Hematopoietic multipotent progenitor cell (in vitro differentiated cells): ENCODE measurements at regions not wholly inside any gene's neighbourhood (a gene's known extent, or its start where the extent isn't known, plus 50 kb on each side); places are given as distances from the start of the nearest gene placed in this dataset.
"Not testable (repeated sequence)": the region's sequence is repeated elsewhere in the genome, so short reads cannot be mapped to it uniquely, and the experiment has no call there.

Source experiments
- DNase-seq, 3 donors: peaks; one replicate each; pipeline ENCODE4 v3.0.0-alpha.2; 2011 to 2015; ENCODE audit warnings: low read depth in 2 of 3, low spot score in 2 of 3

GRCh38 chr9:65566018-65566417 lies 109.7 kb upstream of the ZNG1E start:
- DNase-seq, result not testable (repeated sequence)

GRCh38 chr9:65519018-65519417 lies 156.7 kb upstream of the ZNG1E start:
- not testable (repeated sequence) for DNase-seq

- not testable (repeated sequence) for DNase-seq
These were observed 161.3 kb upstream of the ZNG1E start for GRCh38 chr9:65514465-65514864.

DNA sequence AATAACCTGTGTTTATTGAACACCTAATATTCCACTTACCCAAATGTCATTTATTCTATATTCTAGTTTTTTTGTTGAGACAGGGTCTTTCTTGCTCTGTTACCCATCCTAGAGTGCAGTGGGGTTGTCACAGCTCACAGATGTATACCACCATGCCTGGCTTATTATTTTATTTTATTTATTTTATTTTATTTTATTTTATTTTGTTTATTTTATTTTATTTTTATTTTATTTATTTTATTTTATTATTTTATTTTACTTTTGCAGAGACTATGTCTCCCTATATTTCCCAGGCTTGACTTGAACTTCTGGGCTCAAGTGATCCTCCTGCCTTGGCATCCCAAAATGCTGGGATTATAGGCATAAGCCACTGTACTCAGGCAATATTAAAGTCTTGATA lies 167.8 kb upstream of the ZNG1E start:
- DNase-seq, result not testable (repeated sequence)

DNA sequence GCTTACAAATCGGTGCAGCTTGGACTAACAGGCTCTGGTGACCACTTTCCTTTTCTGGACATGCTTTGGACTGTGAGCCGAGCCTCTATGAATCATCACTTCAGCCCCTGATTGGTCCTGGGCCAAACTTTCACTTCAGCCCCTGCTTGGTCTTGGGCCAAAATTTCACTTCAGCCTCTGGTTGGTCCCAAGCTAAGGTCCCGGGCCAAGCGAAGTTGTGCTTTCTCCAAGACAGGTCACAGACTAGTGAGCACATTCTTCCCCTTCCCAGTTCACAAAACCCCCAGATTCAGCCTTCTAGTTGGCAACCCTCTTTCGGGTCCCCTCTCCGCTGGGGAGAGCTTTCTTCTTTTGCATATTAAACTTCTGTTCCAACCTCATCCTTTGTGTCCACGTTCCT lies 171.0 kb upstream of the ZNG1E start:
- DNase-seq, result not testable (repeated sequence)

DNA sequence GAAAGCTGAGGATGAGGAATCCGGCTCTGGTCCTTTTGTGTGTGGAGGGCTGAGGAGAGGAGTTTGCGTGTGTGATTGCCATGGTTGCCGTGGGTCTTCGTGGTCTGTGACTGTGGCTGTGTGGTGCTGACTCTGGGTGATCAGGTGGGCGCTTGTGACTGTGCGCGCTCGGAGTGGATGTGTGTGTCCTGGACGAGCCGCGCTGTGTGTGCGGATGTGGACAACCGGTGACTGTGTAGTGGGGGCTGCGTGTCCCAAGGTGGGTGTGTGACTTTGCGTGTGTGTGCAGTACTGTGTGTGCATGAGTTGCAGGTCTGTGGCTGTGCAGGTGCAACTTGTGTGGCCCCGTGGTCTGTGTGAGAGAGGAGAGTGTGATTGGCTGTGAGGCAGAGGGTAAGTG lies 172.0 kb upstream of the ZNG1E start:
- DNase-seq, result not testable (repeated sequence)

DNA sequence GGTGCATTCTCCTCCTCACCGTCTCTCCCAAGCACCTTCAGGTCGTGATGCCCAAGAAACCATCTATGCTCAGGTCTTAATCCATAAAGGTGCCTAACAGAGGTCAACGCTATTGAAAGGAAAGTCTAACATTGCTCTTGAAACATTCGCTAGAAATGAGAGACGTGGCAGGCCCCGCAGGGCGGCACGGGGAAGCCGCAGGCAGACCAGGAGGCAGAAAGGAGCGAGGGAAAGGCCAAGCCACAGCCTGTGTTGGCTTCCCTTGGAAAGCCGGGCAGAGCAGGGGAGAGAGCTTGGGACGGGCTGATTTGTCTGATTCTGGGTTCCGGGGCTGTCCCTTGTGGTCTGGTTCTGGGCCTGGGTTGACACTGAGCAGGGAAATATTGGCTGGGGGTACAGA lies 192.8 kb upstream of the ZNG1E start:
- DNase-seq, result not testable (repeated sequence)

GRCh38 chr9:65481291-65481690 lies 194.4 kb upstream of the ZNG1E start:
- not testable (repeated sequence) for DNase-seq

DNA sequence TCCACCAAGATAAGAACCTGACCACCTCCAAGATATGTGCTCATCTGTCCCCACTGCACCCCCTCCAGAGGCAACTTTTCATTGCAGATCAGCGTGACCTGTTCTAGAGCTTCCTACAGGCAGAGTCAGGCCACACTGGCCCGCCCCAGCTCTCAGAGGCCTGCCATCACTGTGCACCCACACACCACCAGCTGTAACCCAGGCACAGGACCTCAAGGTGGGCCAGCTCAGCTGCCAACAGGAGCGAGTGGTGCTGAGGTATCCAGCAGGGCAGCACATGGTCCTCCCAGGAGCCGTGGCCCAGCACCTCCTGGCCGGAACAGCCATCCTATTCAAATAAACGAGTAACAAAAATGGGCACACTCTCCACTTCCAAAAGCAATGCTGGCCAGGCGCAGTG lies 189.9 kb upstream of the FOXD4L5 start:
- DNase-seq, result not testable (repeated sequence)

- DNase-seq, result not testable (repeated sequence)
These were observed 188.2 kb upstream of the FOXD4L5 start for GRCh38 chr9:65473059-65473822.

DNA sequence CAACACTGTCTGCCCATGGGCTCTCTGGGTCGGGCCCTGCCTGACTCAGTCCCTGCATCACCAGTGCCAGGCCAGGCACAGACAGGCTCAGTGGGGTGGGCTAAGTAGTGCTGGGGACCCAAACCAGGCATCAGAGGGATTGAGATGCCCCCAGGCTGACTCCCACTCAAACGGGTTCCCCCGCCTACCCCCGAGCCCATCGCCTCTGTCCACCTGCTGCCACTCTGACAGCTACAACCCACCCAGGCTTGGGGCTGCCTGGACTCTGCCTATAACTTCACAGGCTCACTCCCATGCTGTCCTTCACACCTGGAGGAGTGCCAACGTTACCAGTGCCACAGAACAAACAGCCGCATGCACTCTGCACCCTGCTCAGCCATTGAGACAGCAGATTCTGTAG lies 186.1 kb upstream of the FOXD4L5 start:
- not testable (repeated sequence) for DNase-seq

- DNase-seq, result not testable (repeated sequence)
These were observed 182.1 kb upstream of the FOXD4L5 start for GRCh38 chr9:65466911-65467734.

GRCh38 chr9:65465246-65465895 lies 180.4 kb upstream of the FOXD4L5 start:
- not testable (repeated sequence) for DNase-seq

- not testable (repeated sequence) for DNase-seq
These were observed 177.5 kb upstream of the FOXD4L5 start for GRCh38 chr9:65462476-65462875.

DNA sequence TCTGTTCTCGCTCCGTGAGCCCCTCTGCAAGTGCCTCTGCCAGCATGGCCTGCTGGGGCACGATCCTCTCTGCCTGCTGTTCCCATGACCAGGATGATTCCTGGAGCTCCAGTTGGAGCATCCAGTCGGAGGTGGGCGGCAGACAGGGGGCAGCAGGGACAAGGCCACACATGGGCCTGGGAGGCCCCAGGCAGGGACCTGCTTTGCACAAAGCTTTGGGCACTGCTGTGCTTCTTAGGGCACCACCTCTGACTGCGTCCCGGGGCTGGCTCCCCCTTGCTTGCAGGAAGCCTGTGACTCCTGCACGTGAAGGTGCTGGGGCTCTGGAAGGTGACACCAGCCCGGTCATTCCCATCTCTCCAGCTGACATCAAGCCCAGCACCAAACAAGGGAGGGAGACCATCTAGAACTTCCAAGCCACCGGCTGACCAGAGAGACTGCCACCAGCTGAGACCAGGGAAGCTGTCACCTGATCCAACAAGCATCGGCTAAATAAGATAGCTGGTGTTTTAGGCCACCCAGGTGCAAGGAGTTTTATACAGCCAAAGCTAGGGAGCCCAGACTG lies 174.8 kb upstream of the FOXD4L5 start:
- no peak for DNase-seq

DNA sequence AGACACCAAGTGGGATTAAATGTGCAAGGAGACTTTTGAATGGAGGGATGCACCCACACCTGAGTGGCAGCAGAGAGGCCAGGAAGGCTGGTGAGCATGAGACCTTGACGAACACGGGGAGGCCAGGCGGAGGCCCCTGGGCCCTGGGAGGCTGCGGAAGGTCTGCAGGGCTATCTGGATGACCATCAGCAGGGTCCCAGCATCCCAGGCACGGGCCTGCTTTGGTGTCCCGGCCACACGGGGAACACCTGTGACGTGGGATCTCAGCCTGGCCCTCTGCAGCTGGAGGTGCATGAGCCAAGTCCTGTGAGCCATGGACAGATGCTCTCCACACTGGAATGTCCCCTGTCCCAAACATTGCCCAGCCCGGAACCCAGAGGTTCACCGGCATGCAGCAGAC lies 174.0 kb upstream of the FOXD4L5 start:
- no peak for DNase-seq

- no peak for DNase-seq
These were observed 173.5 kb upstream of the FOXD4L5 start for GRCh38 chr9:65458465-65458864.

- not testable (repeated sequence) for DNase-seq
These were observed 172.0 kb upstream of the FOXD4L5 start for GRCh38 chr9:65456991-65457390.

DNA sequence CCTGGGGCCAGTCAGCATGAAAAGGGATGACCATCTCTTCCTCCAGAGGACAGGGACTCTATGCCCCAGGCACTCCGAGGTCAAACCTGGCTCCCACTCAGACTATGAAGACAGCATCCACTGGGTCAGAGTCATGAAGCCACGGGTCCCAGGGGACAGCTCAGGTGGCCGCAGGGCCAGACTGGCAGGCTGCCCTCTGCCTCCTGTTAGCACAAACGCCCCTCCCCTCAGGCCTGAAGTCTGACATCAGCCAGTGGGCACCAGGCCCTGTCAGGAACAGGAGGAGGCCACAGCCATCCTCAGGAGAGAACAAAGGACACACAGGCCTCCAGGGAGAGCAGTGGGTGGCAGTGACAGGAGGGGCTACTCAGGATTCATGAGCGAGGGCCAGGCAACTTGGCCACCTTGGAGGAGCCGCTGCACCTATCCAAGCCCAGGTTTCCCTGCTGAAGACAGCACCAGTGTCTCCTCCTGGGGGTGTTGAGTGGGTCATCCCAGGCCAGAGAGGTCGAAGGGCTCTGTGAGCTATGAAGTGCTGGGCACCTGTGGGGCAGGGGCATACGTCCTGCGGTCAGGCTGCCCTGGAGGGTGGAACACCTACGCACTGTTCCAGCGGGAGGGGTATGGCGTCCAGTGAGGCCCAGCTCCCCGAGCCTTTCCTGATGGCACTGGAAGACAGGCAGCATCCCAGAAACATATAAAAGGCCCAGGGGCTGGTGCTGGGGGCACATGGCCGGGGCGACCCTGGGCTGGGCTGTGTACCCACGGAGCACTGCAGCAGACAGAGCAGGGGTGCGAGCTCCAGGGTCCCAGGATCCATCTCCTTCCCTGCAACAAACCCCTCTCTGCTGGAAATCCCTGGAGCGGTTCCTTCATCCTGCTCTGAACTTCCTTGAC lies 171.0 kb upstream of the FOXD4L5 start:
- not testable (repeated sequence) for DNase-seq

DNA sequence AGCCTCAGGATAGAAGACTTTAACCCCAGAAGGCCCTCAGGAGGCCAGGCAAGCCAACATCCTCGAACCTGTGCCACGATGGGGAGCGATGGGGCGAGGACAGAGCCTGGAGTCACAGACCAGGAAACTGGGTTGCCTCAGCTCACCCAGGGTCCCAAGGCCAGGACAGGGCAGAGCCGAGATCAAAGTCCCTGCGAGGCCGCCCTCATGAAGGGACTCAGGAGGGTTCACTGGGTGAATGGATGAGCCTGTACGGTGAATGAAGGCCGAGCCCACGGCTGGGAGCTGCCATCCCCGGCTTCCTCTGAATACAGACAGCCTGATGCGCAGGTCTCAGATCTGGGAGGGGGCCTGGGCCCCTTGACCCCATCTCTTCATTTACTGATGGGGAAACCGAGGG lies 170.1 kb upstream of the FOXD4L5 start:
- not testable (repeated sequence) for DNase-seq
